Tongue (tissue), 1 donor: ENCODE measurements at regions not wholly inside any gene's neighbourhood (a gene's known extent, or its start where the extent isn't known, plus 50 kb on each side); places are given as distances from the start of the nearest gene placed in this dataset.

ENCODE experiments used
- DNase-seq: peaks from one replicate; pipeline ENCODE4 v3.0.0-alpha.2; 2015

- peak; percentile 50 for DNase-seq
These were observed 441.8 kb upstream of the AKR1E2 start for GRCh38 chr10:4384245-4384644.

- DNase-seq, result peak; percentile 28
These were observed 442.3 kb upstream of the AKR1E2 start for GRCh38 chr10:4383651-4384098.

GRCh38 chr10:4382811-4383210, 443.2 kb upstream of the AKR1E2 start:
- no peak for DNase-seq

- DNase-seq, result no peak
These were observed 452.4 kb upstream of the AKR1E2 start for GRCh38 chr10:4373612-4374011.

GRCh38 chr10:4373098-4373497, 452.9 kb upstream of the AKR1E2 start:
- DNase-seq, result no peak

GRCh38 chr10:4372601-4373000, 453.4 kb upstream of the AKR1E2 start:
- DNase-seq, result peak; percentile 89

GRCh38 chr10:4371691-4372295, 454.2 kb upstream of the AKR1E2 start:
- DNase-seq, result no peak

- peak; percentile 50 for DNase-seq
These were observed 455.6 kb upstream of the AKR1E2 start for GRCh38 chr10:4370376-4370775.

GRCh38 chr10:4361581-4361980, 464.4 kb upstream of the AKR1E2 start:
- DNase-seq, result no peak

GRCh38 chr10:4359003-4359402, 467.0 kb upstream of the AKR1E2 start:
- DNase-seq, result peak; percentile 32

GRCh38 chr10:4357911-4358310, 468.1 kb upstream of the AKR1E2 start:
- DNase-seq, result no peak

GRCh38 chr10:4355350-4355749, 470.7 kb upstream of the AKR1E2 start:
- DNase-seq, result no peak

- no peak for DNase-seq
These were observed 471.6 kb upstream of the AKR1E2 start for GRCh38 chr10:4354382-4354812.

- DNase-seq, result peak; percentile 50
These were observed 472.0 kb upstream of the AKR1E2 start for GRCh38 chr10:4353964-4354363.

- no peak for DNase-seq
These were observed 472.9 kb upstream of the AKR1E2 start for GRCh38 chr10:4353059-4353655.

- peak; percentile 47 for DNase-seq
These were observed 473.5 kb upstream of the AKR1E2 start for GRCh38 chr10:4352414-4352961.

- no peak for DNase-seq
These were observed 474.1 kb upstream of the AKR1E2 start for GRCh38 chr10:4351723-4352413.

GRCh38 chr10:4347397-4347796, 478.6 kb upstream of the AKR1E2 start:
- no peak for DNase-seq

GRCh38 chr10:4345877-4346646, 479.9 kb upstream of the AKR1E2 start:
- DNase-seq, result peak; percentile 86

GRCh38 chr10:4344492-4344994, 481.5 kb upstream of the AKR1E2 start:
- peak; percentile 86 for DNase-seq

GRCh38 chr10:4343873-4344272, 482.1 kb upstream of the AKR1E2 start:
- DNase-seq, result peak; percentile 34

GRCh38 chr10:4343091-4343490, 482.9 kb upstream of the AKR1E2 start:
- no peak for DNase-seq
